Fibroblast of the aortic adventitia (primary cell): ENCODE measurements at regions not wholly inside any gene's neighbourhood (a gene's known extent, or its start where the extent isn't known, plus 50 kb on each side); places are given as distances from the start of the nearest gene placed in this dataset.
"Not testable (repeated sequence)": the region's sequence is repeated elsewhere in the genome, so short reads cannot be mapped to it uniquely, and the experiment has no call there.

Source experiments
- DNase-seq: peaks from one replicate; pipeline ENCODE4 v3.0.0-alpha.2; 2010; ENCODE audit warnings: low read depth
- H3K4me3 ChIP-seq: 2 replicates; pipeline ENCODE4 v1.5.1; 2011; ENCODE audit warnings: low read depth, mild to moderate bottlenecking, control low read depth, low read length, moderate library complexity
- TF ChIP-seq, protein P1 (sequence below): IDR thresholded peaks from 2 replicates; pipeline ENCODE4 v1.5.1; 2011; ENCODE audit warnings: mild to moderate bottlenecking, low read length, control low read depth, inconsistent platforms; ENCODE audit not compliant: insufficient read depth

- no peak for DNase-seq
- H3K4me3 ChIP-seq = no peak overlapping the region
- TF ChIP-seq, protein P1, sequence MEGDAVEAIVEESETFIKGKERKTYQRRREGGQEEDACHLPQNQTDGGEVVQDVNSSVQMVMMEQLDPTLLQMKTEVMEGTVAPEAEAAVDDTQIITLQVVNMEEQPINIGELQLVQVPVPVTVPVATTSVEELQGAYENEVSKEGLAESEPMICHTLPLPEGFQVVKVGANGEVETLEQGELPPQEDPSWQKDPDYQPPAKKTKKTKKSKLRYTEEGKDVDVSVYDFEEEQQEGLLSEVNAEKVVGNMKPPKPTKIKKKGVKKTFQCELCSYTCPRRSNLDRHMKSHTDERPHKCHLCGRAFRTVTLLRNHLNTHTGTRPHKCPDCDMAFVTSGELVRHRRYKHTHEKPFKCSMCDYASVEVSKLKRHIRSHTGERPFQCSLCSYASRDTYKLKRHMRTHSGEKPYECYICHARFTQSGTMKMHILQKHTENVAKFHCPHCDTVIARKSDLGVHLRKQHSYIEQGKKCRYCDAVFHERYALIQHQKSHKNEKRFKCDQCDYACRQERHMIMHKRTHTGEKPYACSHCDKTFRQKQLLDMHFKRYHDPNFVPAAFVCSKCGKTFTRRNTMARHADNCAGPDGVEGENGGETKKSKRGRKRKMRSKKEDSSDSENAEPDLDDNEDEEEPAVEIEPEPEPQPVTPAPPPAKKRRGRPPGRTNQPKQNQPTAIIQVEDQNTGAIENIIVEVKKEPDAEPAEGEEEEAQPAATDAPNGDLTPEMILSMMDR = no peak
Measured at GRCh38 chr5:83857341-83857740, 136.7 kb upstream of the HAPLN1 start.

DNA sequence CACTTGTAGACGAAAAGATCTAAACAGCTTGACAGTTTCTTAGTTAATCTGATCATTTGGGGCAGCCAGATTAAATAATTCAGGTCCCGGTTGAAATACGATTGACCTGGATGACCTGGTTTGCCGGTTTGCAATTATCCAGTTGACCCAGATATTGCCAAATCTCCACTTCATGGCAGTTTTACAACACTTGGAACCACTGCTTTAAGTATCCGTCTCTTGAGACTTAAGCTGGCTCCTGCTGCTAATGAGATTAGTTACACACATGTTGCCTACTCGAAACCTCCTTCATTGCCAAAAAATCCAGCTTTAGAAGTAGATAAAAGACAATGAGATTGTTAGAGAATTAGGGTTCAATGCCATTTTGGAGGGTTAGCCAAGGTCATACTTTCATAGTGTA lies 136.2 kb upstream of the HAPLN1 start:
- H3K4me3 ChIP-seq = no peak overlapping the region
- TF ChIP-seq, protein P1 = no peak
- peak; percentile 41 for DNase-seq

- H3K4me3 ChIP-seq, DNase-seq: not testable (repeated sequence)
Measured at GRCh38 chr5:83850412-83850811, 129.8 kb upstream of the HAPLN1 start.

GRCh38 chr5:83848941-83849340 lies 128.3 kb upstream of the HAPLN1 start:
- TF ChIP-seq, protein P1 = no peak
- H3K4me3 ChIP-seq = no peak overlapping the region
- DNase-seq = no peak

DNA sequence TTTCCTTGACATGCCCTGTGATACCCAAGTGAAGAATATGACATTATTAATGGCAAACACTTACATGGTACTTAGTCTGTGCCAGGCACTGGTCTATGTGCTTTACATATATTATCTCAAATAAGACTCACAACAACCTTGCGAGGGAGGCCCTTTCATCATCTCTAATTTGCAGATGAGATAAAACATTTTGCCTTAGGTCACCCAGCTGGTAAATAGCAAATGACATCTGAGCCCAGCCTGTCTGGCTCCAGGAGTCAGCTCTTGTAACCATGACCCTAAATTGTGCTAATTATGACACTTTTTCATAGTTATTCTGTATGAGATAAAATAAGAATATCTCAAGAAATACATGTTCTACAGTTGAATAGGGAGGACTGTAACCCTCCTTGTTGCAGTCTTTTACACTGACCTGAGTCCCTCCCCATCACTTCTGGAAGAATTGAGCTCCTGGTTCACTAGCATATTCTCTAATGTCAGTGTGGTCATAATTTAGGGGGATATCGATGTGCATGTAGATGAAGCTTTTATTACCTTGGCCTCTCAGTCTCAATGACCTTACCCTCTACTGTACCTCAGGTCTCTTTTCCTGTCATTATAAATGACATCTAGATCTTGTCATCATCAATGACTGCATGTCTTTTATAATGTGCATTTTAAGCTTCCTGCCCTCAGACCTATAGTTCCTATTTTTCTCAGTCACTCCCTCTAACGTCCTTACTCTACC lies 126.1 kb upstream of the HAPLN1 start:
- no peak overlapping the region for H3K4me3 ChIP-seq
- TF ChIP-seq, protein P1 = no peak
- no peak for DNase-seq

GRCh38 chr5:83844449-83845068 lies 123.9 kb upstream of the HAPLN1 start:
- DNase-seq = peak; percentile 91
- no peak overlapping the region for H3K4me3 ChIP-seq

DNA sequence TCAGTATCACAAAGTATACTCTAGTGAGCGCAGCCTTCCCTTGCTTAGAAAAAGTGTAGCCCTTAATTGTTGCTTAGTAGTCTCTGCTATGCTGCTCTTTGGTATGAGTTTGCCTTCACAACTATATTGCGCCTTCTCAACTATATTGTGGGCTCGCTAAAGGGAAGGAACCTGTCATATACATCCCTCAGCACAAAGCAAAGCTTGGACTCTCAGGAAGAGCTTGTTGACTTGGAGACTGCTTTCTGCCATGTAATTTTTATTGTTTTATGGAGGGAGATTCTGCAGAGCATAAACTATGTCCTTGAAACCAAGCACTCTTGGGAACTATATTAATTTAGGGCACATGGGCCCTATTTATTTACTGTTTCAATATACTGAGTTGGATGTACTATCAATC lies 119.1 kb upstream of the HAPLN1 start:
- TF ChIP-seq, protein P1 = no peak
- no peak for DNase-seq

More at GRCh38 chr5:83844449-83845068, 123.9 kb upstream of the HAPLN1 start:
- TF ChIP-seq, protein P1 = no peak

More for the DNA sequence above, 119.1 kb upstream of the HAPLN1 start:
- H3K4me3 ChIP-seq = no peak overlapping the region
